Activated CD8-positive, alpha-beta T cell treated with anti-CD3 and anti-CD28 coated beads for 36 hours (primary cell): ENCODE measurements at regions not wholly inside any gene's neighbourhood (a gene's known extent, or its start where the extent isn't known, plus 50 kb on each side); places are given as distances from the start of the nearest gene placed in this dataset.

Experiments
- ATAC-seq: fragments of 200-7000 bp; cut with Tn5 transposase; one replicate; pipeline ENCODE4 v1.10.0; 2021; ENCODE audit warnings: mild to moderate bottlenecking, moderate library complexity
- CTCF ChIA-PET: fragments of 350-600 bp; sonication (Branson Sonifier 250); formaldehyde crosslinking; loops from one replicate; lab custom pipeline; 2021; ENCODE audit warnings: antibody characterized with exemption; lab: Charles Lee
- POLR2A ChIA-PET: fragments of 350-600 bp; sonication (Branson Sonifier 250); formaldehyde crosslinking; loops from one replicate; lab custom pipeline; 2021; ENCODE audit warnings: antibody characterized with exemption; lab: Charles Lee
- DNase-seq: peaks from one replicate; pipeline ENCODE4 v3.0.0-alpha.2; 2020
- H3K27ac Mint-ChIP-seq: one replicate; pipeline ENCODE4 v1.8.0; 2021; ENCODE audit warnings: mild to moderate bottlenecking, mixed read lengths
- H3K27me3 Mint-ChIP-seq: one replicate; pipeline ENCODE4 v1.8.0; 2021; ENCODE audit warnings: mixed read lengths
- H3K36me3 Mint-ChIP-seq: one replicate; pipeline ENCODE4 v1.8.0; 2021; ENCODE audit warnings: low read depth, mixed read lengths
- H3K4me1 Mint-ChIP-seq: one replicate; pipeline ENCODE4 v1.8.0; 2021; ENCODE audit warnings: low read depth, mixed read lengths
- H3K4me3 Mint-ChIP-seq: one replicate; pipeline ENCODE4 v1.8.0; 2021; ENCODE audit warnings: mild to moderate bottlenecking, moderate library complexity, mixed read lengths
- H3K9me3 Mint-ChIP-seq: one replicate; pipeline ENCODE4 v1.8.0; 2021; ENCODE audit warnings: mixed read lengths
- intact Hi-C: fragments of 100-400 bp; cut with micrococcal nuclease; formaldehyde crosslinking; loops from one replicate; pipeline ENCODE4 v1.10.0; 2022
- TF ChIP-seq, protein P1 (sequence below): fragments of 200-600 bp; IDR thresholded peaks from one replicate; pipeline ENCODE4 v1.8.0; 2022; ENCODE audit warnings: antibody characterized with exemption, mild to moderate bottlenecking

DNA sequence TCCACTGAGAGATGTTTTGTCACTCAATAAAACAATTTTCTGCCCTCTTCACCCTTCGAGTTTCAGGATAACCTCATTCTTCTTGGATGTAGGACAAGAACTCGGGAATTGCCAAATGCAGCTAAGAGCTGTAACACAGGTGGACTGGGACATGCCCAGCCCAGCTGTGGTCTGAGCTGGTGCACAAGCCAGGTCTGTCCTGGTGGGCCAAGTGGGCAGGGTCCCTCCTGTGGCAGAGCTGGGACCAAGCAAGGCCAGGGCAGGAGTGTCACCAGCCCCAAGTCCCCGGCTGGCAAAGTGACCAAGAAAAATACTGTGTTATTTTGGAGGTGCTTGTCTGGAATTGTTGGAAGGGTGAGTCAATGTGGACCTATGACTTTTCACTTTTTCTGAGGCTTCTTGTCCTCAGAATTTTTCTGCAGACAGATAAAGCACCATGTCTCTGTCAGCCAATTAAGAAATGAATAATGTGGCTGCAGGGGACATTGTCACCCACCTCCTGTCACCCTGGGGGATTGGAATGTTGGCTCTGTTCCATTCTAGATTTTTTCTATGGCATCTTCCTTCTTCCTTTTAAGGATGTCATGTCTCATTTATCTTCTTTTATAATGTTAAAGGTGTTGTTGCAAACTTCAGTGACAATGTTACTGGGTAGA, 645.2 kb upstream of the EPHA6 start:
- DNase-seq (no peak), ATAC-seq (no peak)
- Mint-ChIP-seq H3K9me3 (peaks cover 12% of the 10 kb centered on the region), H3K27me3 (no peaks in the 10 kb centered on the region), H3K4me1 (no peaks in the 10 kb centered on the region), H3K27ac (no peak overlapping the region), H3K36me3 (no peaks in the 10 kb centered on the region), H3K4me3 (no peak overlapping the region)
- intact Hi-C loops: no loop called here
- CTCF ChIA-PET: no interaction called here
- TF ChIP-seq, protein P1, sequence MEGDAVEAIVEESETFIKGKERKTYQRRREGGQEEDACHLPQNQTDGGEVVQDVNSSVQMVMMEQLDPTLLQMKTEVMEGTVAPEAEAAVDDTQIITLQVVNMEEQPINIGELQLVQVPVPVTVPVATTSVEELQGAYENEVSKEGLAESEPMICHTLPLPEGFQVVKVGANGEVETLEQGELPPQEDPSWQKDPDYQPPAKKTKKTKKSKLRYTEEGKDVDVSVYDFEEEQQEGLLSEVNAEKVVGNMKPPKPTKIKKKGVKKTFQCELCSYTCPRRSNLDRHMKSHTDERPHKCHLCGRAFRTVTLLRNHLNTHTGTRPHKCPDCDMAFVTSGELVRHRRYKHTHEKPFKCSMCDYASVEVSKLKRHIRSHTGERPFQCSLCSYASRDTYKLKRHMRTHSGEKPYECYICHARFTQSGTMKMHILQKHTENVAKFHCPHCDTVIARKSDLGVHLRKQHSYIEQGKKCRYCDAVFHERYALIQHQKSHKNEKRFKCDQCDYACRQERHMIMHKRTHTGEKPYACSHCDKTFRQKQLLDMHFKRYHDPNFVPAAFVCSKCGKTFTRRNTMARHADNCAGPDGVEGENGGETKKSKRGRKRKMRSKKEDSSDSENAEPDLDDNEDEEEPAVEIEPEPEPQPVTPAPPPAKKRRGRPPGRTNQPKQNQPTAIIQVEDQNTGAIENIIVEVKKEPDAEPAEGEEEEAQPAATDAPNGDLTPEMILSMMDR: no peak
- POLR2A ChIA-PET: no interaction called here

DNA sequence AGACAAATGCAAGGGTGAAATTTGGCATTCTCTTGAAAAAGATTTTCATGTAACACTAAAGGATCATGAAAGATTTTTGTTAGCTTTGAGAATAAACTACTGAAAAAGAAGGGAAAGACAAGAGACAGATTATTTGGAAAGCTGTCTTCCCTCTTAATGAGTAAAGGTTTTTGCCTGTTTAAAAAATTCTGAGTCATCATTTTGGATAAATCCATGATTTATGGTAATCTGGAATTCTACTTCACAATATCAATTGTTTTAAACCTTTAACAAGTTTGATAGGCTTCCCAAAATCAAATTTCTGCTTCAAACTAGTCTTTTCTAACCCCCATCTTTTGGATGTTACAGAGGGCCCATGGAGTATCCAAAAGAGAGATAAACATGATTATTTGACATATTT, 641.5 kb upstream of the EPHA6 start:
- no peaks in the 10 kb centered on the region for H3K4me1 Mint-ChIP-seq
- POLR2A ChIA-PET: no interaction called here
- H3K4me3 Mint-ChIP-seq: no peak overlapping the region
- CTCF ChIA-PET: no interaction called here
- intact Hi-C loops: no loop called here
- no peaks in the 10 kb centered on the region for H3K27me3 Mint-ChIP-seq
- no peaks in the 10 kb centered on the region for H3K36me3 Mint-ChIP-seq
- no peak overlapping the region for H3K27ac Mint-ChIP-seq
- DNase-seq (no peak), ATAC-seq (no peak)
- H3K9me3 Mint-ChIP-seq: peaks cover 15% of the 10 kb centered on the region
- TF ChIP-seq, protein P1: no peak

DNA sequence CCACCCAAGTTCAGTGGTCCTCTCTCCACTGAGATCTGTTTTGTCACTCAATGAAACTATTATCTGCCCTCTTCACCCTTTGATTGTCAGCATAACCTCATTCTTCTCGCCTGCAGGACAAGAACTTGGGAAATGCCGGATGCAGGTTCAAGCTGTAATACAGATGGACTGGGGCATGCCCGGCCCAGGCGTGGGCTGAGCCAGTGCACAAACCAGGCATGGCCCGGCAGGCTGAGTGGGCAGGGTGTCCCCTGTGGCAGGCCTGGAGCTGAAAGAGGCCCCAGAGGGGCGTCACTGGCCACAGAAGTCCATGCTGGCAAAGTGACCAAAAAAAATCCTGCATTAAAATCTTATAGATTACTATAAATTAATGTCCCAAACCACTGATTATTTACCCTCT, 638.9 kb upstream of the EPHA6 start:
- intact Hi-C loops: no loop called here

DNA sequence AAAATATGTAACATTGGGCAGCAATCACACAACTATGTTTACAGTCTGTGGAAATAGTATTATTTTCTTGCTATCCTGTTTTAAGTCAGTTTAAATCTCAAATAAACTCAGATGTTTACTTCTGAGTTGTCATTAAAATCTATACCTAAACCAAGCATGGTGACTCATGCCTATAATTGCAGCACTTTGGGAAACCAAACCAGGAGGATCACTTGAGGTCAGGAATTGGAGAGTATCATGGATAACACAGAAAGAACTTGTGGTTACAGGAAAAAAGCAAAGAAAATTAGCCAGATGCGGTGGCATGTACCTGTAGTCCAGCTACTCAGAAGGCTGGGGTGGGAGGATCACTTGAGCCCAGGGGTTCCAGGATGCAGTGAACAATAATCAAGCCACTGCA, 631.6 kb upstream of the EPHA6 start:
- ATAC-seq: no peak
- CTCF ChIA-PET: no interaction called here
- intact Hi-C loops: no loop called here
- DNase-seq: no peak
- TF ChIP-seq, protein P1: no peak
- Mint-ChIP-seq H3K27ac (no peak overlapping the region), H3K4me1 (no peaks in the 10 kb centered on the region), H3K9me3 (peaks cover 7% of the 10 kb centered on the region), H3K27me3 (no peaks in the 10 kb centered on the region), H3K36me3 (no peaks in the 10 kb centered on the region), H3K4me3 (no peak overlapping the region)
- POLR2A ChIA-PET: no interaction called here

More for the DNA sequence above, 638.9 kb upstream of the EPHA6 start:
- Mint-ChIP-seq H3K36me3 (no peaks in the 10 kb centered on the region), H3K4me3 (no peak overlapping the region), H3K27me3 (no peaks in the 10 kb centered on the region), H3K4me1 (no peaks in the 10 kb centered on the region), H3K27ac (no peak overlapping the region), H3K9me3 (peaks cover 11% of the 10 kb centered on the region)
- TF ChIP-seq, protein P1: no peak
- no peak for ATAC-seq
- DNase-seq: no peak
- CTCF ChIA-PET: no interaction called here
- POLR2A ChIA-PET: no interaction called here

DNA sequence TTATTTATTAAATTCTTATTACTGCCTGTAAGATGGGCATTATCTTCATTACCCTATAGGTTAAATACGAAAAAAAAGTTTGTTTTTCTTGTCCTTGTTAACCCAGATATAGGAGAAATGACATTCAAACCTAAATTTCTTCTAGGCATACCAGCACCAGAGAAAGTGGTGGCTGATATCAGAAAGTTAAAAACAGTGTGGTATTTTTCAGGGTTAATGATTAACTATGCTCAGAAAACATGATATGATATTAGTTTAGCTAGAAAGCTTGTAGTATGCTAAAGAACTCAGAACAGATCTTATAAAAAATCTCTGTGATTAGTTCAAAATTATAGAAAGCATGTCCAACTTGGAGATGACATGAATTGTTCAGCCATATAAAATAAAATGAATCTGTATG, 630.5 kb upstream of the EPHA6 start:
- no peaks in the 10 kb centered on the region for H3K27me3 Mint-ChIP-seq
- intact Hi-C loops: no loop called here
- peaks cover 10% of the 10 kb centered on the region for H3K9me3 Mint-ChIP-seq
- no peak overlapping the region for H3K4me3 Mint-ChIP-seq
- TF ChIP-seq, protein P1: no peak
- DNase-seq (no peak), ATAC-seq (no peak)
- H3K36me3 Mint-ChIP-seq: no peaks in the 10 kb centered on the region
- H3K4me1 Mint-ChIP-seq: no peaks in the 10 kb centered on the region
- ChIA-PET CTCF (no interaction called here), POLR2A (no interaction called here)
- no peak overlapping the region for H3K27ac Mint-ChIP-seq
